Hepatocyte (in vitro differentiated cells): ENCODE measurements at regions not wholly inside any gene's neighbourhood (a gene's known extent, or its start where the extent isn't known, plus 50 kb on each side); places are given as distances from the start of the nearest gene placed in this dataset.

Experiments
- EZH2phosphoT487 ChIP-seq: fragments of 200-600 bp; sonication (generic); IDR thresholded peaks from one replicate; pipeline ENCODE4 v1.6.1; 2018; ENCODE audit warnings: antibody characterized with exemption, mild to moderate bottlenecking, low read depth, moderate library complexity; ENCODE audit not compliant: unreplicated experiment, severe bottlenecking
- TF ChIP-seq, protein P1 (sequence below): fragments of 200-600 bp; sonication (generic); IDR thresholded peaks from 2 replicates; pipeline ENCODE4 v1.5.1; 2016; ENCODE audit warnings: antibody characterized with exemption, mild to moderate bottlenecking; ENCODE audit not compliant: poor library complexity

DNA sequence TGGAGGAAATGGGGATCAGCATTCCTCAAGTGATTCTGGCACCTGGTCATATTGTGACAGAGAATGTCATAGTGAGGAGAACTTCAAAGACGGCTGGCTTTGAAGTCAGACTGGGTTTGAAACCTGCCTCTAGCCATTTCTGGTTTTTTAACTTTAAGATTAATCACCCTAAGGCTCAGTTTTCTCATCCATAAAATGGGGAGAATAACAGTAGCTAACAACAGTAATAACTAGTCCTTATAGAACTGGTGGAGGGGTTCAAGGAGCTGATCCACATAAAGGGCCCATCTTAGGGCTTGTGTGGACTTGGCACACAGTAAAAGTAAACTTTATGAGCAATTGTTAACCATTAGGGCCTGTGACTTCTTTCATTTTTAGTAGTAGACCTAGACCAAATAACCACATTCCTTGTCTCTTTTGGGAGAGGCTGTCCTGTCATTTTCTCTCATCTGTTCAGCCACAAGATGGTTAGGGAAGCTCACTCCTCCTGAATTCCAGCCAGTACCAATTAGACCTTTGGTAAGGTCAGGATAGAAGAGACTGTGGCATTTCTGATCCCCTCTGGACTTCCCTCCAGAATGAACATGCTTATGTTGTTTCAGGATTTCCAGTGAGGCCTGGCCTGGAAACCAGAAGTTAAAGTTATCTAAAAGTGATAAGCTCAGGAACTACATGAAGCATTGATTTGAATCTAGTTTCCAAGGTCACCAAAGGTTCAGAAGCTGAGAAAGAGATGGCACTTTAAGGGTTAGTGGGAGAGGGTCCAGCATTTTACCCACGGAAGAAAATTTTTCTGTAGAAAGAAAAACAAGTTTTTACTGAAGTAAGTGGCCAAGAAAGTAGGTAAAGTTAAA lies 159.3 kb upstream of the DPH6 start:
- no peak for TF ChIP-seq EZH2phosphoT487
- TF ChIP-seq, protein P1, sequence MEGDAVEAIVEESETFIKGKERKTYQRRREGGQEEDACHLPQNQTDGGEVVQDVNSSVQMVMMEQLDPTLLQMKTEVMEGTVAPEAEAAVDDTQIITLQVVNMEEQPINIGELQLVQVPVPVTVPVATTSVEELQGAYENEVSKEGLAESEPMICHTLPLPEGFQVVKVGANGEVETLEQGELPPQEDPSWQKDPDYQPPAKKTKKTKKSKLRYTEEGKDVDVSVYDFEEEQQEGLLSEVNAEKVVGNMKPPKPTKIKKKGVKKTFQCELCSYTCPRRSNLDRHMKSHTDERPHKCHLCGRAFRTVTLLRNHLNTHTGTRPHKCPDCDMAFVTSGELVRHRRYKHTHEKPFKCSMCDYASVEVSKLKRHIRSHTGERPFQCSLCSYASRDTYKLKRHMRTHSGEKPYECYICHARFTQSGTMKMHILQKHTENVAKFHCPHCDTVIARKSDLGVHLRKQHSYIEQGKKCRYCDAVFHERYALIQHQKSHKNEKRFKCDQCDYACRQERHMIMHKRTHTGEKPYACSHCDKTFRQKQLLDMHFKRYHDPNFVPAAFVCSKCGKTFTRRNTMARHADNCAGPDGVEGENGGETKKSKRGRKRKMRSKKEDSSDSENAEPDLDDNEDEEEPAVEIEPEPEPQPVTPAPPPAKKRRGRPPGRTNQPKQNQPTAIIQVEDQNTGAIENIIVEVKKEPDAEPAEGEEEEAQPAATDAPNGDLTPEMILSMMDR: no peak
